CD14-positive monocyte (primary cell): ENCODE measurements at regions not wholly inside any gene's neighbourhood (a gene's known extent, or its start where the extent isn't known, plus 50 kb on each side); places are given as distances from the start of the nearest gene placed in this dataset.
A peak's percentile ranks its signal among the peaks of the same experiment; 100 is the strongest.

Experiments used
- DNase-seq, 3 donors: peaks; one replicate each; pipeline ENCODE4 v3.0.0-alpha.2; 2011 to 2022
- H2AFZ ChIP-seq: 2 replicates; pipeline ENCODE4 v1.6.0; 2012; ENCODE audit warnings: mild to moderate bottlenecking, low read depth, low read length, inconsistent platforms; ENCODE audit not compliant: insufficient read depth, poor library complexity, severe bottlenecking
- H3K27ac ChIP-seq, 2 donors: 1 replicate in 1 of 2; 2 replicates in 1 of 2; pipeline ENCODE4 v1.5.1; 2012 to 2013; ENCODE audit warnings: low read length in 2 of 2, control low read depth in 1 of 2, inconsistent platforms in 1 of 2, low read depth in 1 of 2, mild to moderate bottlenecking in 1 of 2
- H3K27me3 ChIP-seq, 2 donors: one replicate each; pipeline versions ENCODE4 v1.6.0 to v1.6.1; 2011 to 2013; ENCODE audit warnings: low read length in 2 of 2; ENCODE audit not compliant: control insufficient read depth in 2 of 2, insufficient read depth in 2 of 2
- H3K36me3 ChIP-seq, 2 donors: replicated peaks in 1 of 2; 1 replicate in 1 of 2; 2 replicates in 1 of 2; pipeline versions ENCODE4 v1.5.1 to v1.6.1; 2012 to 2013; ENCODE audit warnings: low read length in 2 of 2, control low read depth in 1 of 2, inconsistent platforms in 1 of 2, mild to moderate bottlenecking in 1 of 2; ENCODE audit not compliant: insufficient read depth in 2 of 2, control insufficient read depth in 1 of 2
- H3K4me1 ChIP-seq, 2 donors: 1 replicate in 1 of 2; 2 replicates in 1 of 2; pipeline versions ENCODE4 v1.5.1 to v1.6.1; 2012 to 2013; ENCODE audit warnings: low read length in 2 of 2, control low read depth in 1 of 2, inconsistent platforms in 1 of 2, mild to moderate bottlenecking in 1 of 2, moderate library complexity in 1 of 2; ENCODE audit not compliant: insufficient read depth in 2 of 2, control insufficient read depth in 1 of 2
- H3K4me2 ChIP-seq: replicated peaks from 2 replicates; pipeline ENCODE3; 2012; ENCODE audit warnings: low read length, moderate library complexity, mild to moderate bottlenecking; ENCODE audit not compliant: poor library complexity, severe bottlenecking; ENCODE audit errors: extremely low read depth
- H3K4me3 ChIP-seq, 3 experiments: fragments of 200-600 bp in 1 of 3; sonication (generic) in 1 of 3; replicated peaks in 1 of 3; 1 replicate in 2 of 3; 2 replicates in 1 of 3; pipeline ENCODE4 v1.5.1; 2011 to 2013; ENCODE audit warnings: low read length in 3 of 3, mild to moderate bottlenecking in 3 of 3, control low read depth in 2 of 3, low read depth in 2 of 3, inconsistent platforms in 1 of 3, moderate library complexity in 1 of 3
- H3K79me2 ChIP-seq: 2 replicates; pipeline ENCODE4 v1.6.0; 2012; ENCODE audit warnings: mild to moderate bottlenecking, control low read depth, inconsistent platforms, low read length, moderate library complexity; ENCODE audit not compliant: insufficient read depth
- H3K9ac ChIP-seq: 2 replicates; pipeline ENCODE4 v1.6.0; 2017; ENCODE audit warnings: low read length, mild to moderate bottlenecking; ENCODE audit not compliant: insufficient read depth, poor library complexity, severe bottlenecking
- H3K9me3 ChIP-seq, 2 donors: replicated peaks in 1 of 2; 1 replicate in 1 of 2; 2 replicates in 1 of 2; pipeline versions ENCODE4 v1.5.1 to v1.6.1; 2012 to 2013; ENCODE audit warnings: low read length in 2 of 2, control low read depth in 1 of 2; ENCODE audit not compliant: control insufficient read depth in 1 of 2, insufficient read depth in 1 of 2
- H4K20me1 ChIP-seq: 2 replicates; pipeline ENCODE4 v1.6.0; 2012; ENCODE audit warnings: mild to moderate bottlenecking, low read length, control low read depth, moderate library complexity; ENCODE audit not compliant: insufficient read depth
- H3K27ac Mint-ChIP-seq, 7 donors: one replicate each; pipeline ENCODE4 v1.8.0; 2020; ENCODE audit warnings: mild to moderate bottlenecking in 7 of 7, mixed read lengths in 7 of 7, moderate library complexity in 6 of 7, inconsistent platforms in 2 of 7
- H3K27me3 Mint-ChIP-seq, 3 donors: one replicate each; pipeline ENCODE4 v1.8.0; 2021 to 2022; ENCODE audit warnings: low read depth in 3 of 3, mild to moderate bottlenecking in 3 of 3, mixed read lengths in 3 of 3, moderate library complexity in 3 of 3, inconsistent platforms in 1 of 3
- H3K36me3 Mint-ChIP-seq, 2 donors: one replicate each; pipeline ENCODE4 v1.8.0; 2020; ENCODE audit warnings: mixed read lengths in 2 of 2, inconsistent platforms in 1 of 2, mild to moderate bottlenecking in 1 of 2
- H3K4me1 Mint-ChIP-seq: one replicate; pipeline ENCODE4 v1.8.0; 2020; ENCODE audit warnings: mild to moderate bottlenecking, mixed read lengths
- H3K4me3 Mint-ChIP-seq, 2 donors: one replicate each; pipeline ENCODE4 v1.8.0; 2020; ENCODE audit warnings: mild to moderate bottlenecking in 2 of 2, mixed read lengths in 2 of 2, moderate library complexity in 1 of 2
- H3K9me3 Mint-ChIP-seq, 7 donors: one replicate each; pipeline ENCODE4 v1.8.0; 2020 to 2022; ENCODE audit warnings: mixed read lengths in 7 of 7, mild to moderate bottlenecking in 6 of 7, moderate library complexity in 6 of 7, inconsistent platforms in 2 of 7
- WGBS: methylation state at CpG from one replicate; pipeline ENCODE4 v1.1.5; 2013; ENCODE audit warnings: missing lambda C conversion rate; ENCODE audit not compliant: insufficient coverage; 5-methylcytosine and 5-hydroxymethylcytosine counted together
- intact Hi-C, 2 donors: fragments of 100-400 bp; cut with micrococcal nuclease; formaldehyde crosslinking; loops; one replicate each; pipeline versions ENCODE4 v1.15.0 to v1.15.1; 2023
- TF ChIP-seq, protein P1 (sequence below): fragments of 200-600 bp; IDR thresholded peaks from one replicate; pipeline ENCODE4 v1.8.0; 2022; ENCODE audit warnings: antibody characterized with exemption, mild to moderate bottlenecking

DNA sequence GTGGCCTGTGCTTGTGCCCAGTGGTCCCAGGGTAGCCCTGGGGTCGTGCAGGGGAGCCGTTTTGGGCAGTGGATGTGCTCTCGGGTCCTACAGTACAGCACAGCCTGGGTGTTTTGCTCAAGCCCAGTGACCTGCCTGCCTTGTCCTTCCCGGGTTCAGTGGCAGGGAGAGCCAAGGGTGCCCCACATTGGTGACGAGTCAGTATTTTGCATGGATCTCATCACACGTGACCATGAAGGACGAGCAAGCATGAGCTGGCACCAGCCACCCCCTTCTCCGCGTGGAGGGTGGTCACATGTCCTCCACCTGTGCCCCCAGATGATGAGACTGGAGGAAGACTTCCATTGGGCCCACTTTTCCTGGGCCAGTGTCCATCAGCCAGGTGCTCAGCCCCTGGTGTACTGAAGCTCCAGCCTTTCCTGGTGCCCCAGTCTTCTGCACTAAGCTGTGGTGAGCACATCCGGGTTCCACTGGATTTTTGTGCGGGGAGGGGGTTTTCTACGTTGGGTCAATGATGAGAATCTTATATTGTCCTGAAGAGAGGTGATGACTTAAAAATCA, 197.5 kb downstream of the UBE3A start:
- peaks cover 61 to 98% (median 90%) of the 10 kb centered on the region in 7 donors for H3K9me3 Mint-ChIP-seq

DNA sequence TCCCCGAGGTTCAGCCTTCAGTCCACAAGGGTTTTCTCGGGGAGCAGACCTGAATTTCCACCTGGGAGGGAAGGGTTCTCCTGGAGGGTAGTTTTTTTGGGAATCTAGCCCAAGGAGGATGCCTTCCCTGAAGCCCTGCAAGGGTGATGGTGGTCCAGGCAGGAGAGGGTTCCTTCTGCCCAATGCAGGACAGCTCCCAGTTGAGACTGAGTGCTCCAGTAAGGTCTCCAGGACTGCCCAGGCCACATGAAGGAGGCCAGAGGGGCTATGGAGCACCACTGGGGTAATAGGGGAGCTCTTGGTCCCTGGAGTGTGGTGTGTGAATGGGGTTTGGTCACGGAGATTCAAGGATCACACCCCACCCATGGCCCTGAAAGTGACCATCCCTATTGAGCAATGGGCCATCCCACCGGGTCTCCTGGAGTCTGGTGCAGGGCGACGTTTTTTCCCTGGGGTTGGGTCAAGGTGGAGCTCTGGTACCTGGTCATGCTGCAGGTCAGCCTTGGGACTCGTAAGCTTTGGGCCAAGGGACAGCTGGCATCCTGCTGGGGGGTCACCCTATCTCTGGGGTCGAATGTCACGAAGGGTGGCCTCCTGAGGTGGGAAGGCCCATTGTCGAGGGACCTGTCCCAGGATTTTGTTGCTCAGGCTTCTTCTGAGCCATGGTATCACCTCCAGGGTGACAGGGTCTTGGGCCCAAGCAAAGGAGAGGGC, 196.5 kb downstream of the UBE3A start:
- H3K4me1 ChIP-seq, result no peaks in the 10 kb centered on the region
- intact Hi-C loops, result no loop called here
- 84% methylated on average over 9 of the region's 10 CpGs for WGBS
- no peaks in the 10 kb centered on the region for H3K27me3 ChIP-seq
- no peaks in the 10 kb centered on the region for H3K4me1 Mint-ChIP-seq
- H3K27ac Mint-ChIP-seq, result no peak overlapping the region
- TF ChIP-seq, protein P1, sequence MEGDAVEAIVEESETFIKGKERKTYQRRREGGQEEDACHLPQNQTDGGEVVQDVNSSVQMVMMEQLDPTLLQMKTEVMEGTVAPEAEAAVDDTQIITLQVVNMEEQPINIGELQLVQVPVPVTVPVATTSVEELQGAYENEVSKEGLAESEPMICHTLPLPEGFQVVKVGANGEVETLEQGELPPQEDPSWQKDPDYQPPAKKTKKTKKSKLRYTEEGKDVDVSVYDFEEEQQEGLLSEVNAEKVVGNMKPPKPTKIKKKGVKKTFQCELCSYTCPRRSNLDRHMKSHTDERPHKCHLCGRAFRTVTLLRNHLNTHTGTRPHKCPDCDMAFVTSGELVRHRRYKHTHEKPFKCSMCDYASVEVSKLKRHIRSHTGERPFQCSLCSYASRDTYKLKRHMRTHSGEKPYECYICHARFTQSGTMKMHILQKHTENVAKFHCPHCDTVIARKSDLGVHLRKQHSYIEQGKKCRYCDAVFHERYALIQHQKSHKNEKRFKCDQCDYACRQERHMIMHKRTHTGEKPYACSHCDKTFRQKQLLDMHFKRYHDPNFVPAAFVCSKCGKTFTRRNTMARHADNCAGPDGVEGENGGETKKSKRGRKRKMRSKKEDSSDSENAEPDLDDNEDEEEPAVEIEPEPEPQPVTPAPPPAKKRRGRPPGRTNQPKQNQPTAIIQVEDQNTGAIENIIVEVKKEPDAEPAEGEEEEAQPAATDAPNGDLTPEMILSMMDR, result no peak
- H3K27me3 Mint-ChIP-seq, result peaks cover 0 to 2% (median 2%) of the 10 kb centered on the region in 3 donors
- H3K9me3 ChIP-seq, result peaks cover 98 to 100% of the 10 kb centered on the region in 2 donors
- no peak overlapping the region for H3K27ac ChIP-seq
- H3K79me2 ChIP-seq, result no peaks in the 10 kb centered on the region
- no peak for DNase-seq
- no peak overlapping the region for H3K4me3 Mint-ChIP-seq
- no peaks in the 10 kb centered on the region for H4K20me1 ChIP-seq
- no peaks in the 10 kb centered on the region for H3K36me3 Mint-ChIP-seq
- no peak overlapping the region for H2AFZ ChIP-seq
- no peaks in the 10 kb centered on the region for H3K36me3 ChIP-seq
- H3K9me3 Mint-ChIP-seq, result peaks cover 64 to 99% (median 90%) of the 10 kb centered on the region in 7 donors
- no peak overlapping the region for H3K9ac ChIP-seq
- no peak overlapping the region for H3K4me3 ChIP-seq
- H3K4me2 ChIP-seq, result no peak overlapping the region

More for the DNA sequence above, 197.5 kb downstream of the UBE3A start:
- no peak overlapping the region for H3K4me2 ChIP-seq
- no peaks in the 10 kb centered on the region for H4K20me1 ChIP-seq
- intact Hi-C loops, result no loop called here
- H3K36me3 Mint-ChIP-seq, result no peaks in the 10 kb centered on the region
- H3K4me3 ChIP-seq, result no peak overlapping the region
- H3K4me1 ChIP-seq, result no peaks in the 10 kb centered on the region
- WGBS, result 78% methylated on average over 12 of the region's 12 CpGs
- DNase-seq, result no peak
- H3K27me3 ChIP-seq, result no peaks in the 10 kb centered on the region
- H3K27ac ChIP-seq, result no peak overlapping the region
- no peaks in the 10 kb centered on the region for H3K79me2 ChIP-seq
- H3K9ac ChIP-seq, result no peak overlapping the region
- no peak overlapping the region for H2AFZ ChIP-seq
- H3K27ac Mint-ChIP-seq, result peak overlapping the region in 1 of 7 donors; percentile 15
- H3K4me1 Mint-ChIP-seq, result no peaks in the 10 kb centered on the region
- peaks cover 0 to 2% (median 2%) of the 10 kb centered on the region in 3 donors for H3K27me3 Mint-ChIP-seq
- H3K9me3 ChIP-seq, result peaks cover 98 to 100% of the 10 kb centered on the region in 2 donors
- no peaks in the 10 kb centered on the region for H3K36me3 ChIP-seq
- TF ChIP-seq, protein P1, result no peak
- H3K4me3 Mint-ChIP-seq, result no peak overlapping the region
